ENCODE measurements at regions not wholly inside any gene's neighbourhood (a gene's known extent, or its start where the extent isn't known, plus 50 kb on each side); places are given as distances from the start of the nearest gene placed in this dataset.

DNA sequence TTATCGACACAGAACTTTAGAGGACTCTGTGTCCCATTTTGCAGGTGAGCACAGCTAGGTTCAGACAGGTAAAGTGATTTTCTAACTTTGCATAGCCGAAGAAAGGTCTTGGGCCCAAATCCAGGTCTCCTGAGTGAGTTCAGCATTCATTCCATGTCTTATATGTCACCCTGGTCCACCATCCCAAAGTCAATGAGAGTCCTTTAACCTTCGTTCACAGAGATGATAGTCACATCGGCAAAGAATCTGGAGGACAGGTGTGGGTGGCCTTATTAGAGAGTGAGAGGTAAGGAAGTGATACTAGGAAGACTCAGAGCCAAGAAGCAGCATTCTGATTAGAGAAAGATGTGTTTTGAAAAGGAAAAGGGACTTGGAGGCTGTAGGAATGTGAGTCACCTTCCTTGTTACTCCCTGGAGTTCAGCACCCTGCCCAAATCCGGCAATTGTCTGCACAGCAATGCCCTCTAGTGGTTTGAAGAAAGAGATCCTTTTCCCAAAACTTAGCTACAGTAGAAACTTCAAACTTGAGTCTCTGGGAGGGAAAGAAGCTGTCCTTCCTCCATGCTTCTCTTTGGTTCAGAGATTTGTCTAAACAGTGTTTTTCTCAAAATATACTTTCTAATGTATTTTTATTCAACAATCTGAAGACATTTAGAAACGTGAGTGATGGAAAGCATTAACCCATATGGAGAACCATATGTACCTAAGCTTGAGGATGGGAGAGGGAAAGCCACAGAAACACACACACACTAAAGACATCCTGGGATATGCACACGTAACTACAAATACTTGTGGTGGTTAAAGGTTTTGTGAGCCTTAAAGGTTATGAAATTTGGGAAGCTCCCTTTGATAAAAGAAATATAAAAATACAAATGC is 96.4 kb upstream of the SHISA6 start:
- TF ChIP-seq, protein P1, sequence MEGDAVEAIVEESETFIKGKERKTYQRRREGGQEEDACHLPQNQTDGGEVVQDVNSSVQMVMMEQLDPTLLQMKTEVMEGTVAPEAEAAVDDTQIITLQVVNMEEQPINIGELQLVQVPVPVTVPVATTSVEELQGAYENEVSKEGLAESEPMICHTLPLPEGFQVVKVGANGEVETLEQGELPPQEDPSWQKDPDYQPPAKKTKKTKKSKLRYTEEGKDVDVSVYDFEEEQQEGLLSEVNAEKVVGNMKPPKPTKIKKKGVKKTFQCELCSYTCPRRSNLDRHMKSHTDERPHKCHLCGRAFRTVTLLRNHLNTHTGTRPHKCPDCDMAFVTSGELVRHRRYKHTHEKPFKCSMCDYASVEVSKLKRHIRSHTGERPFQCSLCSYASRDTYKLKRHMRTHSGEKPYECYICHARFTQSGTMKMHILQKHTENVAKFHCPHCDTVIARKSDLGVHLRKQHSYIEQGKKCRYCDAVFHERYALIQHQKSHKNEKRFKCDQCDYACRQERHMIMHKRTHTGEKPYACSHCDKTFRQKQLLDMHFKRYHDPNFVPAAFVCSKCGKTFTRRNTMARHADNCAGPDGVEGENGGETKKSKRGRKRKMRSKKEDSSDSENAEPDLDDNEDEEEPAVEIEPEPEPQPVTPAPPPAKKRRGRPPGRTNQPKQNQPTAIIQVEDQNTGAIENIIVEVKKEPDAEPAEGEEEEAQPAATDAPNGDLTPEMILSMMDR (IDR thresholded peaks at IDR 0.05), result peak; percentile 20 to 47 (median 23)
- no peak for TF ChIP-seq POLR2A (IDR thresholded peaks at IDR 0.05)

Data from testis (tissue), 2 donors.